ENCODE measurements at regions not wholly inside any gene's neighbourhood (a gene's known extent, or its start where the extent isn't known, plus 50 kb on each side); places are given as distances from the start of the nearest gene placed in this dataset.

- no peak for DNase-seq
- TF ChIP-seq POLR2A (IDR thresholded peaks at IDR 0.05; ENCODE audit: low read length): no peak
Observed at GRCh38 chr10:128540781-128541761, 414.8 kb upstream of the MKI67 start.

DNA sequence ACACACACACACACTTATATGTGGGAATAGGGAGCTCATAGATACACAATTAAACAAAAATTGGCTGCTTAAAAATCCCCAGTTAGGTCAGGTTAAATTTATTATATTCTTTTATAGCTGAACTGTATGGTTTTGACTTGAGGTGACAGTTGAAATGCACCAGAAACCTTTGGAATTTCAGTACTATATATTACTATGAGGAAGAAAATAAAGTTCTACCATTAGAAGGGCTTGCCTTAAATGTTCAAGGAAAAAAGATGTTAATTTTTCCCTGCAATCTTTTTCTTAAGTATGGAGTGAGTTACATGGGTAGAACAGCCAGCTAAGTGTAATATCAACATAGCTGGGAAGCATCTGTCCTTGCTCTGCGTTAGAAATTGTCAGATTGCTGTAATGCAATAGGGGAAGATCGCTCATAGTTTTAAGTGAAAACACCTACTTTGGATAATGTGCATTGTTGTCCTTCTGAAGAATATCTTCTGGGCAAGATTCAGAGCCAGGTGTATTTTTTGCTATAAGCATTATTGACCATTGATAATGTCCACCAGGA, 415.8 kb upstream of the MKI67 start:
- TF ChIP-seq POLR2A (IDR thresholded peaks at IDR 0.05; ENCODE audit: low read length) (no peak), GATA1 (IDR thresholded peaks at IDR 0.05; ENCODE audit: low read depth, low read length) (no peak)
- DNase-seq: no peak

- no peak for TF ChIP-seq GATA1 (IDR thresholded peaks at IDR 0.05; ENCODE audit: low read depth, low read length)
- TF ChIP-seq POLR2A (IDR thresholded peaks at IDR 0.05; ENCODE audit: low read length): no peak
- DNase-seq: no peak
Observed at GRCh38 chr10:128542659-128543058, 416.4 kb upstream of the MKI67 start.

DNA sequence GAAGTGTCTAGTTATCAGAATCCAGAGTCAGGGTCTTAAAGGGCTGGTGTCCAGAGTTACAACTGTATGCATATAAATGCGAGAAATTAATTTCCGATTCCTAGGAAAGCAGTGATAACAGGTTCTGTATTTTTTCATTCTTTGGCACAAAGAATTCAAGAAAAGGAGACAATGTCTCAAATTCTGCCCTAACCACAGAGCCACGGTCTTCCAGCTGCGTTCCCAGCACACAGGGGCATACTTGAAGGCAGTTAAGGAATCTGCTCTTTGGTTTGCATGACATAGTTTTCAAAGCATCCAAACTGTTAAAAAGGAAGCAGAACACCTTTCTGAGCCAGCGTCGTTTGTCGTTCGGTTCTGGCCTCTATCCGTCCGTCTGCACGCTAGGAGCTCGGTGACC, 416.9 kb upstream of the MKI67 start:
- TF ChIP-seq GATA1 (IDR thresholded peaks at IDR 0.05; ENCODE audit: low read depth, low read length): no peak
- no peak for TF ChIP-seq POLR2A (IDR thresholded peaks at IDR 0.05; ENCODE audit: low read length)
- no peak for DNase-seq

DNA sequence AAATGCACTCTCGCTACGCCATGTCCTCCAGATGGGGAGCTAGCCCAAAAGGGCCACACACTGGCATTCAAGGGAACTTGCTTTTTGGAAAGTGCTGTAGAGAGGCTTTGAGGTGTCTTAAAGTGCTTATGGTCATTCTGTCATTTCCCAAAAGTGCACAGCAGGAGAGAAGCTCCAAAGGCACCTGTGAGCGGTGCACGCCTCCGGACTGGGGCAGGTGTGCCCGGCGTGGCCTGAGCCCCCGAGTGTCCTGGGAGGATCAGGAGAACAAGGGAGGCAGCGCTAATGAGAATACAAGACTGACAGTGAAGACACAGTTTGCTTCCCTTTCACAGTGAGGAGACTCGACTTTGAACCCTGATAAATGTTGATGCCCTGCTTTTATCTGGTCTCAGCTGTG, 419.0 kb upstream of the MKI67 start:
- no peak for TF ChIP-seq GATA1 (IDR thresholded peaks at IDR 0.05; ENCODE audit: low read depth, low read length)
- TF ChIP-seq POLR2A (IDR thresholded peaks at IDR 0.05; ENCODE audit: low read length): no peak
- no peak for DNase-seq

- TF ChIP-seq POLR2A (IDR thresholded peaks at IDR 0.05; ENCODE audit: low read length): no peak
- no peak for TF ChIP-seq GATA1 (IDR thresholded peaks at IDR 0.05; ENCODE audit: low read depth, low read length)
- no peak for DNase-seq
Observed at GRCh38 chr10:128546651-128547165, 420.5 kb upstream of the MKI67 start.

GRCh38 chr10:128549101-128549608, 422.9 kb upstream of the MKI67 start:
- DNase-seq: no peak
- TF ChIP-seq POLR2A (IDR thresholded peaks at IDR 0.05; ENCODE audit: low read length) (no peak), GATA1 (IDR thresholded peaks at IDR 0.05; ENCODE audit: low read depth, low read length) (no peak)

GRCh38 chr10:128550045-128550444, 423.8 kb upstream of the MKI67 start:
- TF ChIP-seq POLR2A (IDR thresholded peaks at IDR 0.05; ENCODE audit: low read length) (no peak), GATA1 (IDR thresholded peaks at IDR 0.05; ENCODE audit: low read depth, low read length) (no peak)
- DNase-seq: no peak

DNA sequence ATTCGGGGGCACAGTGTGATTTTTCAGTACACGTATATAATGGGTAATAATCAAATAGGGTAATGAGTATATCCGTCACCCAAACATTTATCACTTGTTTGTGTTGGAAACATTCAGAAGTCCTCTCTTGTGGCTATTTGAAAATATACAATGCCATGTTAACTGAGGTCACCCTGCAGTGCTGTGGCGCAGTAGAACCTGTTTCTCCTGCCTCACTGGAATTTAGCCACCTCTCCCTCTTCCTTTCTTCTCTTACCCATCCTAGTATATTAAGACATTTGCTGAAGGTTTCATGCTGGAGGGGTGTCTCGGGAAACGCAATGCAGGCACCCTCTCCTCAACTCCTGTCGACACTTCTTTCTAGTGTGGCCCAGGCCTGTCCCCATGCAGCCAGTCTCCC, 425.3 kb upstream of the MKI67 start:
- TF ChIP-seq POLR2A (IDR thresholded peaks at IDR 0.05; ENCODE audit: low read length) (no peak), GATA1 (IDR thresholded peaks at IDR 0.05; ENCODE audit: low read depth, low read length) (no peak)
- no peak for DNase-seq

GRCh38 chr10:128553755-128554154, 427.5 kb upstream of the MKI67 start:
- TF ChIP-seq GATA1 (IDR thresholded peaks at IDR 0.05; ENCODE audit: low read depth, low read length) (no peak), POLR2A (IDR thresholded peaks at IDR 0.05; ENCODE audit: low read length) (no peak)

GRCh38 chr10:128556182-128557110, 430.2 kb upstream of the MKI67 start:
- no peak for TF ChIP-seq POLR2A (IDR thresholded peaks at IDR 0.05; ENCODE audit: low read length)
- no peak for TF ChIP-seq GATA1 (IDR thresholded peaks at IDR 0.05; ENCODE audit: low read depth, low read length)
- no peak for DNase-seq

More at GRCh38 chr10:128553755-128554154, 427.5 kb upstream of the MKI67 start:
- DNase-seq: no peak

GRCh38 chr10:128557149-128557710, 431.0 kb upstream of the MKI67 start:
- DNase-seq: no peak
- TF ChIP-seq GATA1 (IDR thresholded peaks at IDR 0.05; ENCODE audit: low read depth, low read length) (no peak), POLR2A (IDR thresholded peaks at IDR 0.05; ENCODE audit: low read length) (no peak)

DNA sequence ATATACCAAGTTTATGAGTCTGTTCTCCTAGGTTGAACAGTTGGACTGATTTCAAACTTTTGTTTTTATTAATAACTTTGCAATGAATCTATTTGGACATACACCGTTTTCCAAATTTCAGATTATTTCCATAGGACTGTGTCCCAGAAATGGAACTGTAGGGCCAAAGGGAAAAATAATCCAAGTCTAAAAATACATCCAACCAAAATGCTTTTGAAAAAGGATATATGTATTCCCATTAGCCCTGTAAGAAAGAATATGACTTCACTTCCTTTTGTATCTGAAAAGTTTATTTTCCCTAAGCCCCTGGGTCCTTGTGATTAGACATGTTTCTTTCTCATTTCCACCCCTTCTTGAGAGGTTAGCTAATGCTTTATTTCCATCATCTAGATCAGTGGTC, 434.2 kb upstream of the MKI67 start:
- TF ChIP-seq POLR2A (IDR thresholded peaks at IDR 0.05; ENCODE audit: low read length) (no peak), GATA1 (IDR thresholded peaks at IDR 0.05; ENCODE audit: low read depth, low read length) (no peak)
- no peak for DNase-seq

All from erythroblast (primary cell).